Panc1 (cell line): ENCODE measurements at regions not wholly inside any gene's neighbourhood (a gene's known extent, or its start where the extent isn't known, plus 50 kb on each side); places are given as distances from the start of the nearest gene placed in this dataset.
"Not testable (repeated sequence)": the region's sequence is repeated elsewhere in the genome, so short reads cannot be mapped to it uniquely, and the experiment has no call there.

Source experiments
- ATAC-seq: fragments of 200-7000 bp; cut with Tn5 transposase; 2 replicates; pipeline ENCODE4 v1.9.1; 2020; ENCODE audit warnings: mild to moderate bottlenecking, moderate library complexity
- BruUV-seq: library from RNA; stranded (reverse); fragments of 400-500 nt; replicated peaks from 2 replicates; lab custom pipeline; 2021; lab: Mats Ljungman, UMichigan
- CTCF ChIA-PET: fragments of 300-600 bp; sonication (Branson Sonifier 250); formaldehyde crosslinking; loops from one replicate; lab custom pipeline; 2022; ENCODE audit warnings: antibody characterized with exemption; lab: Charles Lee
- POLR2A ChIA-PET: fragments of 300-600 bp; sonication (Branson Sonifier 250); formaldehyde crosslinking; loops from one replicate; lab custom pipeline; 2022; ENCODE audit warnings: antibody characterized with exemption; lab: Charles Lee
- DNase-seq: peaks from one replicate; pipeline ENCODE4 v3.0.0-alpha.2; 2010; ENCODE audit warnings: low read depth, low spot score
- H3K27ac ChIP-seq: 2 replicates; pipeline ENCODE4 v1.5.1; 2011; ENCODE audit warnings: mild to moderate bottlenecking, low read length, inconsistent platforms
- H3K27me3 ChIP-seq: fragments of 200-500 bp; sonication (Bioruptor generic); 2 replicates; pipeline ENCODE4 v1.6.0; 2014; ENCODE audit warnings: low read length, inconsistent platforms; ENCODE audit not compliant: control insufficient read depth, insufficient read depth
- H3K36me3 ChIP-seq: fragments of 200-500 bp; sonication (Bioruptor generic); 2 replicates; pipeline ENCODE4 v1.5.1; 2014; ENCODE audit warnings: inconsistent platforms, mild to moderate bottlenecking, low read length, moderate library complexity; ENCODE audit not compliant: control insufficient read depth, insufficient read depth
- H3K4me1 ChIP-seq: 2 replicates; pipeline ENCODE4 v1.5.1; 2011; ENCODE audit warnings: inconsistent platforms, mild to moderate bottlenecking, low read length, moderate library complexity; ENCODE audit not compliant: control insufficient read depth, insufficient read depth
- H3K4me3 ChIP-seq, 2 experiments: 2 replicates each; pipeline ENCODE4 v1.5.1; 2011 to 2012; ENCODE audit warnings: low read depth in 2 of 2, low read length in 2 of 2, mild to moderate bottlenecking in 2 of 2, inconsistent platforms in 1 of 2, moderate library complexity in 1 of 2
- H3K9me3 ChIP-seq: fragments of 200-500 bp; sonication (Bioruptor generic); 2 replicates; pipeline ENCODE4 v1.5.1; 2014; ENCODE audit warnings: low read depth, mild to moderate bottlenecking, inconsistent platforms, low read length, moderate library complexity; ENCODE audit not compliant: control insufficient read depth, insufficient read depth
- CTCF ChIP-seq: fragments of 450-650 bp; IDR thresholded peaks from 2 replicates; pipeline ENCODE4 v1.5.1; 2017; ENCODE audit warnings: mild to moderate bottlenecking
- POLR2AphosphoS5 ChIP-seq: IDR thresholded peaks from 2 replicates; pipeline ENCODE4 v1.6.1; 2012; ENCODE audit warnings: mild to moderate bottlenecking, low read depth, low read length, moderate library complexity
- REST ChIP-seq, 2 experiments: IDR thresholded peaks; 2 replicates each; pipeline ENCODE4 v1.6.1; 2011 to 2012; ENCODE audit warnings: low read depth in 2 of 2, control low read depth in 1 of 2, low read length in 1 of 2, mild to moderate bottlenecking in 1 of 2, moderate library complexity in 1 of 2; ENCODE audit not compliant: insufficient read depth in 1 of 2
- SIN3A ChIP-seq: IDR thresholded peaks from 2 replicates; pipeline ENCODE4 v1.6.1; 2012; ENCODE audit warnings: low read depth, mild to moderate bottlenecking, low read length, moderate library complexity, borderline replicate concordance; ENCODE audit not compliant: insufficient read depth
- TCF7L2 ChIP-seq: IDR thresholded peaks from 2 replicates; pipeline ENCODE4 v1.6.1; 2011; ENCODE audit warnings: mild to moderate bottlenecking, low read depth, low read length, inconsistent platforms
- in situ Hi-C: cut with HindIII; loops from 2 replicates; pipeline ENCODE4 v1.10.0; 2016; ENCODE audit warnings: low sequenced_read_pairs, low pct_unique_long_range_greater_than_20kb
- intact Hi-C: fragments of 100-400 bp; cut with micrococcal nuclease; formaldehyde crosslinking; loops from one replicate; pipeline ENCODE4 v1.10.0; 2022; ENCODE audit not compliant: unreplicated experiment

GRCh38 chrX:73916489-73916888, 64.0 kb upstream of the XIST start:
- CTCF ChIA-PET = interaction anchor here (0.6 kb wide), 1 partner anchor 13 kb away, joined by 3 read pairs; no protein-coding TSS in a partner anchor
- ATAC-seq (no peak), DNase-seq (no peak)
- Histone ChIP-seq H3K36me3 (no peaks in the 10 kb centered on the region), H3K4me3 (no peak overlapping the region), H3K27ac (peak overlapping the region; percentile 39; the same call in 1 of the 2 replicates), H3K4me1 (no peaks in the 10 kb centered on the region; the same call in 1 of the 2 replicates), H3K27me3 (no peaks in the 10 kb centered on the region), H3K9me3 (no peaks in the 10 kb centered on the region)
- no peak for TF ChIP-seq REST (IDR thresholded peaks at IDR 0.05; ENCODE audit: insufficient read depth in 1 of 2, low read depth in 2 of 2, low read length in 1 of 2)
- no peak for TF ChIP-seq CTCF
- TF ChIP-seq POLR2AphosphoS5 = no peak
- no peak for TF ChIP-seq SIN3A
- no peak for TF ChIP-seq TCF7L2
- in situ Hi-C loops = no loop called here
- no TSS peak for BruUV-seq
- intact Hi-C loops = no loop called here
- POLR2A ChIA-PET = interaction anchor here (0.9 kb wide), 1 partner anchor 27 kb away, joined by 4 read pairs; no protein-coding TSS in a partner anchor

- ATAC-seq, BruUV-seq, H3K36me3 ChIP-seq, H3K4me1 ChIP-seq, H3K27ac ChIP-seq, H3K9me3 ChIP-seq, H3K4me3 ChIP-seq, H3K27me3 ChIP-seq, CTCF ChIA-PET, DNase-seq, in situ Hi-C loops, POLR2A ChIA-PET, intact Hi-C loops: not testable (repeated sequence)
Observed at GRCh38 chrX:73914792-73915191, 62.3 kb upstream of the XIST start.

- Histone ChIP-seq H3K9me3 (no peaks in the 10 kb centered on the region), H3K36me3 (no peaks in the 10 kb centered on the region), H3K4me3 (no peak overlapping the region), H3K27me3 (no peaks in the 10 kb centered on the region), H3K27ac (no peak overlapping the region), H3K4me1 (no peaks in the 10 kb centered on the region; the same call in 1 of the 2 replicates)
- no peak for ATAC-seq
- no peak for DNase-seq
- no TSS peak for BruUV-seq
- intact Hi-C loops (no loop called here), in situ Hi-C loops (no loop called here)
- CTCF ChIA-PET = no interaction called here
- TF ChIP-seq CTCF (no peak), TCF7L2 (no peak), REST (IDR thresholded peaks at IDR 0.05; ENCODE audit: insufficient read depth in 1 of 2, low read depth in 2 of 2, low read length in 1 of 2) (no peak), POLR2AphosphoS5 (no peak), SIN3A (no peak)
- POLR2A ChIA-PET = no interaction called here
Observed at GRCh38 chrX:73913580-73913979, 61.1 kb upstream of the XIST start.

- ATAC-seq, in situ Hi-C loops, DNase-seq, H3K36me3 ChIP-seq, intact Hi-C loops, H3K27ac ChIP-seq, BruUV-seq, POLR2A ChIA-PET, CTCF ChIA-PET, H3K4me3 ChIP-seq, H3K27me3 ChIP-seq, H3K4me1 ChIP-seq, H3K9me3 ChIP-seq: not testable (repeated sequence)
Observed at GRCh38 chrX:73911946-73912345, 59.4 kb upstream of the XIST start.
